Activated T-cell treated with anti-CD3 and anti-CD28 coated beads, Interleukin-2, amount 50 U/mL, for 48 hours (primary cell): ENCODE measurements at regions not wholly inside any gene's neighbourhood (a gene's known extent, or its start where the extent isn't known, plus 50 kb on each side); places are given as distances from the start of the nearest gene placed in this dataset.
"Not testable (repeated sequence)": the region's sequence is repeated elsewhere in the genome, so short reads cannot be mapped to it uniquely, and the experiment has no call there.

Experiments used
- DNase-seq, 2 experiments: peaks; one replicate each; pipeline ENCODE4 v3.0.0-alpha.2; 2020

DNA sequence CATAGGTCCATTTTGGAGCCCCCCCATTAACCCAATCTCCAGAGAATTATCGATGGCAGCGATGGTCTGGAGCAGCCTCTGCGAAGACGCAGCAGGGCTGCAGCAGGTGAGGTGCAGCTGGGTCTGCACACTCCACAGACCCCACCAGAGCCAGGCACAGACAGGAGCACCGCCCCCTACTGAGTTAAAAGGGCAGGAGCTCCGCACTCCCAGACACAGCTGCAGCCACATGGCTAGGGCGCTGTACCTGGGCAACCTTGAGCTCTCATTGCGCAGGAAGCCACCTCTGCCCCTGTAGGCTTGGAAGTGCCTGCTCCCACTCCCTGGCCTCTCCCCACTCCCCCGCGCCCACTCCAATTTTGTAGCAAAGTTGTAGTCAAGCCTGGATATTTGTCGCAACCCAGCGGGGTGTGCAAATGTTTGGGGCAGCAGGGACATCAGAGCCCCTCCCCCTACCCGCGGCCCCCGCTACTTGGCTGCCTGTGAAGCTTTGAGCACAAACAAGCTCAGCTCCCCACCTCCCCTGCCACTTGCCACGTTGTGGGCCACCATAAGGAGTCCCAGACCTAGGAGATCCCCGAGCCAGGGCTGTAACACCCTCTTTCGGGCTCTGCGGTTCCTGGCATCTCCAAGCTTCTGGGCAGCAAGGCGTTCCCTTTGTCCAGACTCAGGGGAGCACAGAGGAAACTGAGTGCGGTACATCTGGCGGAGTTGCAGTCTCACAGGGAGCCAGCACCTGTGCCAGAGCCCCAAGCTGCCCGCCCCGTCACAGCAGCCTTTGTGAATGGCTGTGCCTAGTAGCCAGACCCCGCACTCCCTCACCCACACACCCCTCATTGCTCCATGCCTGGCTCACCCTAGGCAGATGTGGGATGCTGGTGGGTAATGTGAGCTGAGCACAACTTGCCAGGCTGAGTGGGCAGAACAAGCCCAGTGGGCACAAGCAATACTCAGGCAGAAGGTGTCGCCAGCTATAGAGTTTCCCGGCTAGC is 949.7 kb upstream of the SLITRK1 start:
- no peak for DNase-seq

DNA sequence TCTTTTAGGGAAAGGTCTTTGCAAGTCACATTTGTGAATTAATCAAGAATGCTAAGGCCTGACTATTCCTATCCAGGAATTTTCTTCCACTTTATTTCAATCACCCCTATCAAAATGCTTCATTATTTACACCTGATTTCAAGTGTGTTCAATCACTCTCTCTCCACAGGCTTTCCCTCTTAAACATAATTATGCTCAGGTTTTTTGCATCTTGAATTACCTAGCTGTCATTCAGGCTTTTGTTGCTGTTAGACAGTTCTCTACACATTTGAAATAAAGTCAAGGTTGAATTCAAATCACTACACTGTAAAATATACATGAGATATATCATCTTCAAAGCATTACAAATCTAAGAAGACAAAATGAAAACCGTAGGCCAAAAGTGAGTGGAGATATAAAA is 941.3 kb upstream of the SLITRK1 start:
- DNase-seq, result no peak

DNA sequence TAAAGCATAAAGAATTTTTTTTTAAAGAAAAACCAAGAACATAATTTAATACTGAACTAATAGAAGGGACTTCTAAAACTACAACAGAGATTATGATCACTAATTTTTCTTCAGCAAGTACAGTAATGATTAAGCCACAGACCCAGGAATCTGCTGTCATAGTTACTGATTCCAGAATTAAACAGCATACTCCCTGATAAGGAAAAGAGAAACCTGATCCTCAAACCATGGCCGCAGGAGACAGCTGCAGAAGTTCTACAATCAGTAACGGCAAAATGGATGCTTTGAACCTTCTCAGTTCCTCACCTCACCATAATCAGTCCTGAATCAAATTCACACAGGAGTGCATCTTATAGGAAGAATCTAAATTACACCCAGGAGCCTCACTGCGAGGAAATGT is 939.0 kb upstream of the SLITRK1 start:
- DNase-seq, result no peak

DNA sequence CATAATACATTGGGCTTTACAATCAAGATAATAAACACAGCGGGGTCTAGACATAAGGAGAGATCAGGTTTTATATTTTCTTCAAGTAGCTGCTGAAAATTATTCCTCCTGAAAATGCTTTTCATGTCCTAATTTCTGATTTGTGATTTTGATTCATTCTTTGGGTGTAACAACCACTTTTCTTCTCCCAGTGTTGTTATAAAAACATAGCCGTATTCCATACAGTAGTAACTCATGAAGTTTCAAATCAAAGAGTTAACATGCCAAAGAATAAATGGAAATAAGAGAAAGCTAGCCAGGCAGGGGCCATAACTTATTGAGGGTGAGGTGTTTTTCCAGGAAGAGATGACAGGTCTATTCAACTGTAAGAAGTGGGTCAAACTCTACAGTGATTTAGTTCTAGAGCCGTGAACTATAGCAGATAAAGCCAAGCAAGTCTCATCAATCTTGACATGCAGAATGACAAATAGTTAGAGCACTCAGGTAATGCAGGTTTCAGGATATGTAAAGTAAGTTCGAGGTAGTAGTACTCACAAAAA is 934.4 kb upstream of the SLITRK1 start:
- DNase-seq, result no peak

DNA sequence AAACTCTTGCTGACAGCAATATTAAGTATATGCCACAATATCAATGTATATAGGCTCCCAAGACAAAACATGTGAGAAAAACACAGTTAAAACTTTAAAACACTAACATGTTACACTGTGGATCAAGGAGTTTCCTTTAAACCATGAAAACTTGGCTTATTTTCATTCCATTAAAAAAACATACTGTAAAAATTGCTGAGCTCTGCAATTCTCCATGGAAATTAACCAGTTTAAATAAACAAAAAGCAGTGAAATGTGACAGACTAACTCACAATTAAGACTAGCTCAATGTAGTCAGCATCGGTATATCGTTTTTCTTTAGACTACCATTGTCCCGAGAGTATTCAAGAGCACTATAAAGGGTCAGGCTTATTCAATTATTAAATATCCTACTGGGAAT is 930.5 kb upstream of the SLITRK1 start:
- DNase-seq, result no peak

DNA sequence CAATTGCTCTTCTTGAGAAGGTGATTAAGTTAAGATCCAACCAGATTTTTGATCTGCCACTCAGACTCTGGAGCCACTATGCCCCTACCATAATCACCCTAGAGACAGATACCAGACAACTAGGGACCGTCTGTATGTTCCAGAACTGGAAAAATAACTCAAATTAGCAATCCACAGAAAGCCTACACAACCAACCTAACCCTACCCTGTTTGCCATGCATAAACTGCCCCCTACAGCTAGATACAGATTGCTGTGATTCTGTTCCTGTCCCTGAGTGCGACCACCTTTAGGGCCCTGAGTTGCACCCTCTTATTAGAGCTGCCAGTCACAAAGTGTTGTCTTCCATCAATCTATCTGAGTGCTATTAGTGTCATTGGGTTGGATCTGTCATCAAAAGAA is 929.8 kb upstream of the SLITRK1 start:
- DNase-seq, result no peak

DNA sequence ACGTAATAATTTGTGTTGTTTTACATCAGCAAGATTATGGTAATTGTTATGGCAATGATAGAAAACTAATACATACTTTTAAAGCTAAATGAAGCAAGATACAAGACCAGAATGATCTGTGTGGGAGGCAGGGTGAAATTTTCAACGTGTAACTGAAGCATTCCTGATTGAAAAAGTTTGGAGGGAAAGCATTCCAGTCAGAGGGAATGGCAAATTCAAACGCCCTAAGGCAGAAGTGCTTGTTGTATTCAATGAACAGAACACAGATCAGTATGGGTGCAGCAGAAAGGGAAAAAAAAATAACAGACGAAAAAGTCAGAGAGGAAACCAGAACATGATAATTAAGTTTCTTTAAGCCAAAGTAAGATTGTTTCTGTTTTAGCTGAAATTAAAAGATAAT is 928.5 kb upstream of the SLITRK1 start:
- no peak for DNase-seq

DNA sequence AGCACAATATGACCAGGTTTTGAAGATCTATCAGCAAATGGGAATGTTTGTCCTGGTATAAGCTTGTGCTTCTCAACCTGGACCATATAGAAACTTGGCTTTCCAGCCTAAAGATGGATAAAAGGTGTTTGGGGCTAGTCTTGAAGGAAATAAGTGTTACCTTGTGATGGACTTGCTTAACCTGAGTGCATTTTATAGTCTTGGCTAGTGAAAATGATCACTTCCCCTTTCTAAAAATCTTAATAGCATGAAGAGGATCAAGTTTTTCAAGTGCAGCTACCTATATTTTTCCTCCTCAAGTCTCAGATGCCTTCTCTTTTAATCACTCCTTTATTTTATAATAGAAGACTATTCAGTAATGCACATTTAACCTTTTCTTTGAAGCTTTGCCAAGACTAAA is 919.8 kb upstream of the SLITRK1 start:
- DNase-seq, result no peak

DNA sequence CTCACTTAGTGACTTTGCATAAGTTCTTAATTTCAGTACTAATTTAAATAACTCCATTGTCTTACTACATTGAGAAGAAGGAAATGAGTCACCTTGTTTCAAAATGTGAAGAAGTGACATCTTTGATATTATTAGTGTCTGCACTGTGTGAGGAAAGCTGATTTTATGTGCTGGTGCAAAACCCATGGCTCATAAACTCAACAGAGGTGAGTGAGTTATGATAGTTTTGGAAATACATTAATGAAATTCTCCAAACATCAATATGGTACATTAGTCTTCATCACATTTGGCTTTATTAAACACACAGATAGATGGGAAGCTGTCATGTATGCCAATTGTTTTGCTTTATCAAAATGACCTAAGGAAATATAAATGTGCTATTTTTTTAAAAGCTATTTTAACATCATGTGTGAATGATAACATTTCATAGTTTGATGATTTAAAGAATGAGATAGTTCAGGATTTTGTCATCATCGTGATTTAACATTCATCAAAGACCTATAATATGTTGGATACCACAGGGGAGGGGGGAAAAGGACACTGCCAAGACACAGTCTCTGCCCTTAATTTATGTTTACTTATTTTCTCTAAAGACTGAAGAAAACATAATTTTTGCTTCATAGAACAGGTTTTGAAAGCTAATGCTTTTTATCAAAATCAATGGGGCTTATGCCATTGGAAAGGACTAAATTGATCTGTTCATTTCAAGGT is 902.3 kb upstream of the SLITRK1 start:
- no peak for DNase-seq

DNA sequence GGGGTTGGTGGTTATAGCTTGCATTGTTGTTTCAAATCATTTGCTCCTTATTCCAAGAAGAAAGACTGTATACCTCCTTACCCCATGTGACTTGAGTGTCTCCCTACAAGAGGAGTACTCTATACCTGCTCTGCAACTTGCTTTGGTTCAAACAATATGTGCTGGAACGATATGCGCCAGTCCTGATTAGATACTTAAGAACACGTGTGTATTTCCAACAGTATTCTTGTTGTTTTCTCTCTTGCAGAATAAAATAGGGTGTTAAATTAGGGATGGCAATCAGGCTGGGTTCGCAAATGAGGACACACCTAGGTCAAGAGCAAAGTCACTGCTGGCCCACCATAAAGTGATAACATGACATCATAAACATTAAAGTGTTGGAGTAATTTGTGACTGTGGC is 895.0 kb upstream of the SLITRK1 start:
- DNase-seq, result no peak

DNA sequence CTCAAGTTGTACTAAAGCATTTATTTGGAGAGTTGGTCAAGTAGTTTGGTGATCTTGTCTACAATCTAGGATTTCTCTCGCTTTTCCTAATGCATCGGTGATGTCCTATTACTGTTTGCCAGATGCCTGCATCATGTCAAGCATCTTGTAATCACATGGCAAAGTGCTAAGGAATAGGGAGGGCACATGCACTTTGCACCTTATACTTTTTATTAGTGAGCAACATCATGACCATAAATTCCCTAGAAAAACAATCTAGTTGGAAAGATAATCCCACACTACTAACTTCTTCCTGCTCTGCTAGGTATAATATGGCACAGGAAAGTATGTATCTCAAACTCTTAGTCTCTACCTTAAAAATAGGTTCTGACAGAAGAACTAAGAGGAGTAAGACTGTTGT is 894.3 kb upstream of the SLITRK1 start:
- DNase-seq, result no peak

DNA sequence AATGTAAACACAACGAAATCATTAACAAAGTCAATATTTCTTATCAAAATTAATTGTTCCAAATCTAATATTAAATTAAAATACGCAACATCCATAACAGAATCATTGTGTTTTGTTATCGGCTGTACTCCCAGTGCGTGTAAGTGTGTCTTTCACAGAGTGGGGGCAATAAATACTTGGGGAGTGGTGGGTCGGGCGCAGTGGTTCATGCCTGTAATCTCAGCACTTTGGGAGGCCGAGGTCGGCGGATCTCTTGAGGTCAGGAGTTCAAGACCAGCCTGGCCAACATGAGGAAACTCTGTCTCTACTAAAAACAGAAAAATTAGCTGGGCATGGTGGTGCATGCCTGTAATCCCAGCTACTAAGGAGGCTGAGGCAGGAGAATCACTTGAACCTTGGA is 893.6 kb upstream of the SLITRK1 start:
- not testable (repeated sequence) for DNase-seq

DNA sequence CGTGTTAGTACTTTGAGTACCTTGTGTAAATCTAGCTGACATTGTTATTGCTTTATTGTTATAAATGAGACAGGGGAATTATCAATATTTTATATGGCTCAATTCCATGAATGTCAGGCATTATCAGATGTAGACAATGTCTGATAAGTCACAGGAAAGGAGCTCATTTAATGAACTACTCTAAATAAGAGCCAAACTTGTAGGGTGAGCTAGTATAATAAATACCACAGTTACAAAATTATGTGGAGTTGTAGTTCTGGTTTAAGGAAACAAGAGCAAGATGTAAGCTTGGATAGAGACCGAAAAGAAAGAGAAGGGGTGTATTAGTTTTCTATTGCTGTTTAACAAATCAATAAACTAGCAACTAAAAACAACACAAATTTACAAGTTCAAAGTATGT is 891.8 kb upstream of the SLITRK1 start:
- DNase-seq, result no peak

DNA sequence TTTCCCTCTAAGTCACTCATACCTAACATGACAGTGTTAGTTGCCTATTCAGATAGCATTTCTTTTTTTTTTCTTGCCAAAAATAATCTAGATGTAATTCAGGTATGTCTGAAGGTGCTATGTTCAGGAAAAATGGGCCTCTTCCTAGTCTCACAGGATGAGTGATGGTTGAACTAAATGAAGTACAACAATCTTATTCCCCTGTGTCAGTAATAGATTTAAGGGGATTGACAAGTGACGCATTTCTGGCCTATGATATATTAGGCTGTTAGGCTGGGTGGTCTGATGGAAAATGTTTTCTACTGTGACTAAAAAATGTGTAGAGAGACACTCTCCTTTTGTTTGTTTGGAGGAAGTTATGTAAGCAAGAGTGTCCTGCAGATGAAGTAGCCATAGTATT is 878.7 kb upstream of the SLITRK1 start:
- DNase-seq, result no peak

DNA sequence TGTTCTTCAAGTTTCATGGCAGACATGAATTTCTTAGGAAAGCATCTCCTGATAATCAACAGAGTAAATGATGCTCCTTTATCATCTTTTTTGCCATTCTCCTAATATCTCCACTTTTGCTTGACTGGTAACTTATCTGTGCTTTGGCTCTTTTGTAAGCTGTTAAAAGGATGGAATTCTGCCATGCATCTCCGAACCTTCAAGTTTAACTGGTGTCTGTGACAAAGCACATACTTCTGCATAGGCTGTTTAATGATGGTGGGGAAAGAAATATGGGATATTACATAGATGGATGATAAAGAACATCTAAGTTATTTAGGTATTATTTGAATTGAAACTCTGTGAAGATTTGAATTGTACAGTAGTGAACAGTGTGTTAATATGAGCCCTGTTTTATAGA is 866.9 kb upstream of the SLITRK1 start:
- DNase-seq, result no peak

DNA sequence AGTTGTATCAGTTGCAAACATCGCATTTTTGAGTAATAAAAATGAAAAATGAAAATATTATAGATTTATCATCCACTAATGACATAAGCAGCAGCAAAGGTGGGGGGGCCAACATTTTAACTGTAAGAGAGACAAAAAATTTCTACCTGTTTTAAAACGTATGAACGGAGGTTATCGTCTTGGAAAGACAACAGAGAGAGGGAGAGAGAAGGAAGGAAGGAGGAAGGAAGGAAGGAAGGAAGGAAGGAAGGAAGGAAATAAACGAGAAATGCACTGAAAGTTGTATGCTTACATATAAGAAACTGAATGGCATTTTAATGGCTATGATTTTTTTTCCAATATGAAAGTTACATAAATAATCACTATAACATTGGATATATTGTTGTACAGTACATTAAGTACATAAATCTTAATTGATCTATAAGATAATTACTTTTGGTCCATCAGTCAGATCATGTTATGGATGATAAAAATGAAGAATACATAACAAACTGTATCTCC is 862.8 kb upstream of the SLITRK1 start:
- DNase-seq, result no peak

DNA sequence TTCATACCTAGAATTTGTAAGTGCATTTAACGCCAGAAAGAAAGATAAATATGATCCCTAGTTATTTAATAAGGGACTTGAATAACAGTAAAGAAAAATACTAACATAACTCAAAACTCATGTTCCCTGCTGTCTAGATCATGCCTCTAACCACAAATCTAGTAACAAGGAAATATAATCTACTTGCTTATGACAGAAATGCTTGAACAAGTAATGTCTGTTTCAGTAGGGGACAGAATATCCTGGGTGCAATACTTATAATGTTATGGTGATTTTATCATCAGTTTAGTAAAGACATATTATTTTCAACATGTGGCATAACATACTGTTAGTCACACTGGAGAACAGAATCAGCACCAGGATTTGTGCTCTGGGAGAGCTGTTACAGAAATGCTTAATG is 861.9 kb upstream of the SLITRK1 start:
- no peak for DNase-seq

DNA sequence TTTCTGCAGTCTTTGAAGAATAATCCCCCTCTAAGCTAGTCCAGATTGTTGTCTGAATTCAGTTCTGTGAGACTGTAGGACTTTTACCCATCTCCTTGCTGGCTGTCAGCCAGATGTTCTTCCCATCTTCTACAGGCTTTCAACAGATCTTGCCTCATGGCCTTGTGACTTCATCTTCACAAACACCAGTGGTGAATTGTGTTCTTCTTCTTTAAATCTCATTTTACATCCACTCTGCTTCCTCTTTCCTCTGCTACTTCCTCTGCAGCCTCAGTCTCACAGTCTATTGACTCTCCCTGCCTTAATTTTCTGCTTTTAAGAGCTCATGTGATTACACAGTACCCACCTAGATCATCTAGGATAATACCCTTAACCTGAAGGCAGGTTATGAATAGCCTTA is 859.0 kb upstream of the SLITRK1 start:
- no peak for DNase-seq

DNA sequence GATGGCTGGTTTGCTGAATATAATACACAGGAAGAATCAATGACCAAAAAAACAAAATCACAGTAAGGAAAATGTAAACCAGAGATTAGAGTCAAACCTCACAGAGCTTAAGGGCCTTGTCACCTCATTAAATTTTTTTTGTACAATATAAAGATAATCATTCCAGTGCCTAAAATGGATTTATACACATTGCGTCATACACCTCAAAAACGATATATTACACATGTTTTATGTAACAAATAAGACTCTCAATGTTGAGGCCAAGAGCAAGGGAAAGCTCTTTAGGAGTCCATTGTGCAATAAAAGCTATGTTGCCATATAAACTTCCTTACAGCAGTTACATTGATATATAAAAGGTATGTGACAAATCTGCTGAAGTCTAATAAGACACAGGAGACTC is 856.7 kb upstream of the SLITRK1 start:
- no peak for DNase-seq

DNA sequence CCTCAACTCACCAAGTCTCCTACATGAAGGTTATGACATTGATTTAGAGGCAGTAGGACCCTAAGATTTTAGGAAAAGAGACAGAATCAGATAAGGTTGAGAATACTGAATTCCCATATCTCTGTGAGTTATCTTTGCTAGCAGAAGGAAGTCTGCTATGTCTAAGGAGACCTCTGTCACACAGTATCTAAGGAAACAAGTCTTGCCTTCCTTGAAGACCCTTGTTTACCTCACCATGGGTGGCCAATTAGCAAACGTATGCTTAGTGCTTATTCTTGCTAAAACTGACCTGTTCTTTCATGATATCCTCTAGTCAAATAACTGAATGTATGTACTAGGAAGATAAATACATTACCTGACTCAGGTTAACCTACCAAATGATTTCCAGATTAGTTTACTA is 855.4 kb upstream of the SLITRK1 start:
- no peak for DNase-seq

DNA sequence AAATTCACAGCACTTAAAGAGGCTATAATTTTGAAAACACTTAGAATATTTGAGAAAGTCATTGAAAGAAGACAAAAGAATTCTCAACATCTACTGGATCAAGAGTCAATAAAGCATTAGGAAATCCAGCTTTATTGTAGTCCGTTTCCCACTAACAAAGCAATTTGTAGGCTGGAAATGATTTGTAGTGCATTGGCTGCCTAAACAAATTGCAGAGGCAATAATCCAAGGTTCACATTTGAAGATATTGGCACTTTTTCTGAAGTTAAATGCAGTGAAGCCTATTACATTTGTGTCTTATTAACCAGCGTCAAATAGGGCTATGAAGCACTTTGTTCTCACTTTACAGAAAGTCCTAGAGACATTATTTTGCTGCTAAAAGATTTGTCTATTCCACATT is 848.1 kb upstream of the SLITRK1 start:
- DNase-seq, result no peak

DNA sequence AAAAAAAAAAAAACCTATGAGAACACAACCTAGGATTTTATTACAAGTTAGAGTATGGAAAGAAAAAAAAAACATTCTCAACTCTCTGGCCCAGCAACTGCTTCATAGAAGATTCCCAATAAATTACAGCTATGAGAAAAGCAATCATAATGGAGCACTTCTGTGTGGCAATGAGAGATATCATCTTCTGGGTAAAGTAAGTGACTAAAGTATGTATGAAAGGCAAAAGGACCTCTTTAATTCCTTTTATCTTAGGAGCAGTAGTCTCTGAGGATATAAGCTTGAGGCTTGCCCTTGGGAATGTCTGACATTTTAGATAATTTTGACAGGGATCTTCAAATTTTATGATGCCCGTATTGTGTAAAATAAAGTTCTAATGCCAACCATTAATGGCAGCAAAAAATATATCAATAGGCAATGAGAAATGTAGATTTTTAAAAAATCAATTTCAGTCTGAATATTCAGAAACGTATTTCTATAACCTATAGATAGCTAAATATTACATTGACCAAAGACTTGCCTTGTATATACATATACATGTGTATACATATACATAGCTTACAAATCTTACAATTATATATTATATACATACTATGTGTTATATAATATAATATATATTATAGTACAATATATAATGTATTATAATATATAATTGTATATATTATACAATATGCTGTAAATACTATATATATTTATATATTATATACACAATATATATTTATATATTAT is 823.9 kb upstream of the SLITRK1 start:
- no peak for DNase-seq

DNA sequence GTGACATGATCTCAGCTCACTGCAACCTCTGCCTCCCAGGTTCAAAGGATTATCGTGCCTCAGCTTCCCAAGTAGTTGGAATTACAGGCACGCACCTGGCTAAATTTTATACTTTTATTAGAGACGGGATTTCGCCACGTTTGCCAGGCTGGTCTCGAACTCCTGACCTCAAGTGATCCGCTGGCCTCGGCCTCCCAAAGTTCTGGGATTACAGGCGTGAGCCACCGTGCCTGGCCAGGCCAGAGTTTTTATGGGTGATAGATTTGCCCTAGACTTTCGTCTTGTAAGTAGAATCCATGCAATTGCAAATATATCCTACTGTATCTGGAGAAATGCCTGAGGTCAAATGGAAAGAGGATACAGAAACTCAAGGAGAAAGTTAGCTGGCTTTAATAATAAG is 819.9 kb upstream of the SLITRK1 start:
- no peak for DNase-seq
